Small intestine (tissue), 7 donors: ENCODE measurements at regions not wholly inside any gene's neighbourhood (a gene's known extent, or its start where the extent isn't known, plus 50 kb on each side); places are given as distances from the start of the nearest gene placed in this dataset.

Experiments used
- DNase-seq, 2 donors: peaks; one replicate each; pipeline versions ENCODE4 v3.0.0 to v3.0.0-alpha.2; 2013
- FAIRE-seq: peaks from 2 replicates; lab custom pipeline; 2012; peaks lifted over from hg19 to GRCh38; lab: Jason Lieb, UNC
- H3K27ac ChIP-seq, 3 donors: one replicate each; pipeline ENCODE4 v1.5.1; 2013; ENCODE audit warnings: low read length in 2 of 3, mild to moderate bottlenecking in 2 of 3, control low read depth in 1 of 3, inconsistent platforms in 1 of 3, low read depth in 1 of 3, moderate library complexity in 1 of 3
- H3K27me3 ChIP-seq, 3 donors: one replicate each; pipeline ENCODE4 v1.6.1; 2013; ENCODE audit warnings: low read length in 3 of 3, inconsistent platforms in 1 of 3; ENCODE audit not compliant: control insufficient read depth in 3 of 3, insufficient read depth in 3 of 3
- H3K36me3 ChIP-seq, 3 donors: one replicate each; pipeline ENCODE4 v1.6.1; 2013; ENCODE audit warnings: low read length in 3 of 3, inconsistent platforms in 1 of 3, low read depth in 1 of 3, mild to moderate bottlenecking in 1 of 3, moderate library complexity in 1 of 3; ENCODE audit not compliant: control insufficient read depth in 3 of 3, insufficient read depth in 2 of 3
- H3K4me1 ChIP-seq, 3 donors: one replicate each; pipeline ENCODE4 v1.6.1; 2013; ENCODE audit warnings: low read length in 2 of 3, inconsistent platforms in 1 of 3, low read depth in 1 of 3, mild to moderate bottlenecking in 1 of 3, moderate library complexity in 1 of 3; ENCODE audit not compliant: control insufficient read depth in 3 of 3, insufficient read depth in 2 of 3
- H3K4me3 ChIP-seq, 3 donors: one replicate each; pipeline ENCODE4 v1.5.1; 2013; ENCODE audit warnings: low read length in 3 of 3, control low read depth in 1 of 3, inconsistent platforms in 1 of 3, low read depth in 1 of 3, mild to moderate bottlenecking in 1 of 3, moderate library complexity in 1 of 3
- H3K9me3 ChIP-seq, 2 donors: one replicate each; pipeline ENCODE4 v1.6.1; 2013; ENCODE audit warnings: low read depth in 1 of 2, low read length in 1 of 2; ENCODE audit not compliant: control insufficient read depth in 2 of 2, insufficient read depth in 1 of 2
- WGBS, 3 donors: extraction: QIAGEN DNeasy Blood & Tissue Kit; methylation state at CpG; one replicate each; pipeline ENCODE4 v1.1.7; 2013; 5-methylcytosine and 5-hydroxymethylcytosine counted together
- donor health status: healthy with polysubstance abuse.
- donor health status: control.
- donor health status: control.
- donor health status: Bipolar disorder and iron deficiency.
- donor health status: healthy.

- Histone ChIP-seq H3K27ac (no peak overlapping the region), H3K36me3 (no peaks in the 10 kb centered on the region), H3K4me3 (no peak overlapping the region), H3K9me3 (no peaks in the 10 kb centered on the region), H3K27me3 (no peaks in the 10 kb centered on the region), H3K4me1 (no peaks in the 10 kb centered on the region)
- FAIRE-seq (no peak), DNase-seq (no peak)
- 83 to 90% (median 84%) methylated on average over 5 of the region's 5 CpGs for WGBS, 3 donors
Measured at GRCh38 chr6:78076371-78076770, 423.5 kb downstream of the MEI4 start.

- no peaks in the 10 kb centered on the region for H3K27me3 ChIP-seq
- H3K4me3 ChIP-seq, result no peak overlapping the region
- H3K4me1 ChIP-seq, result no peaks in the 10 kb centered on the region
- no peak for DNase-seq
- FAIRE-seq, result no peak
- H3K27ac ChIP-seq, result no peak overlapping the region
- H3K36me3 ChIP-seq, result no peaks in the 10 kb centered on the region
- WGBS, 3 donors, result 62 to 79% (median 69%) methylated on average over 2 of the region's 2 CpGs
- H3K9me3 ChIP-seq, result no peaks in the 10 kb centered on the region
Measured at GRCh38 chr6:78089531-78089930, 436.7 kb downstream of the MEI4 start.

- no peaks in the 10 kb centered on the region for H3K9me3 ChIP-seq
- no peaks in the 10 kb centered on the region for H3K27me3 ChIP-seq
- H3K27ac ChIP-seq, result no peak overlapping the region
- no peaks in the 10 kb centered on the region for H3K4me1 ChIP-seq
- H3K36me3 ChIP-seq, result no peaks in the 10 kb centered on the region
- no peak for FAIRE-seq
- H3K4me3 ChIP-seq, result no peak overlapping the region
- WGBS, 3 donors, result 39 to 54% (median 41%) methylated on average over 1 of the region's 1 CpG
- no peak for DNase-seq
Measured at GRCh38 chr6:78093906-78094305, 441.1 kb downstream of the MEI4 start.

- H3K4me3 ChIP-seq, result no peak overlapping the region
- WGBS, 3 donors, result 76 to 86% (median 84%) methylated on average over 1 of the region's 1 CpG
- no peaks in the 10 kb centered on the region for H3K9me3 ChIP-seq
- no peaks in the 10 kb centered on the region for H3K27me3 ChIP-seq
- H3K4me1 ChIP-seq, result no peaks in the 10 kb centered on the region
- DNase-seq, result no peak
- H3K27ac ChIP-seq, result no peak overlapping the region
- no peaks in the 10 kb centered on the region for H3K36me3 ChIP-seq
- FAIRE-seq, result no peak
Measured at GRCh38 chr6:78101387-78101786, 448.5 kb downstream of the MEI4 start.

DNA sequence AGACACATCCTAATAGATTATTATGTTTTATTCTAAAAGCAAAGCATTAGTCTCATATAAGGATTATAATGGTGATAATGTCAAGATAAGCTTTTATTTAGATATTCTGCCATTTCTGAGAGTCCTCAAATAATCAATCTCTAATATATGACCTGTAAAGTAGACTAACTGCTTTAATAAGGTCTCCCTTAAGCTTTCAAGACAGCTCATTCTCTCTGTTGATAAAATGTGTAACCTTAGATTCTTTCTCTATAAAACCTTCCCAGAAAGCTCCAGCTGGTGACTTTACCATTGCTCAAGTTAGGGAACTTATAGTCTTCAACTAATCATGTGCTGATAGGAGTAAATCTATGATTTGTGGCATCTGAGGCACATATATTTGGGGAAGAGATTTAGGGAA, 457.8 kb downstream of the MEI4 start:
- FAIRE-seq, result no peak
- no peaks in the 10 kb centered on the region for H3K9me3 ChIP-seq
- no peak overlapping the region for H3K4me3 ChIP-seq
- H3K27me3 ChIP-seq, result no peaks in the 10 kb centered on the region
- no peak for DNase-seq
- H3K4me1 ChIP-seq, result no peaks in the 10 kb centered on the region
- no peaks in the 10 kb centered on the region for H3K36me3 ChIP-seq
- no peak overlapping the region for H3K27ac ChIP-seq

DNA sequence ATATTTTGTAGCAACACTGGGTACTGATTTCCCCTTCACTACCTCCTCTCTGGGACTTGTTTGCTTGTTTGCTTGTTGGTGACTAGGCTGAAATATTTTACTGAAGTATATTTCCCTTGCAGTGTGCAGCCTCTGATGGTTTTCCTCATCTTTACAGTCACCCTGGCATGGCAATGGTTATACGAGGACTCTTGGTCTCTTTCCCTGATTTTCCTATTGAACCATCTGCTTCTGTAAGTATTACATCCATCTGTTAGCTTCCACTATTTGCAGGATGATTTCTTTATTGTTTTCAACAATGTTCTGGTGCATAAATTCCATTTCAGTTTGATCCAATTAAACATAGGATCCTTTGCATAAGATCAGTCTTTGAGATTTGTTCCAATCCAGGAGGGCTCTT, 465.1 kb downstream of the MEI4 start:
- no peaks in the 10 kb centered on the region for H3K27me3 ChIP-seq
- H3K27ac ChIP-seq, result no peak overlapping the region
- FAIRE-seq (no peak), DNase-seq (no peak)
- H3K9me3 ChIP-seq, result no peaks in the 10 kb centered on the region
- H3K36me3 ChIP-seq, result no peaks in the 10 kb centered on the region
- no peak overlapping the region for H3K4me3 ChIP-seq
- whole genome bisulfite sequencing, 3 donors, result 67 to 71% (median 69%) methylated on average over 1 of the region's 1 CpG
- no peaks in the 10 kb centered on the region for H3K4me1 ChIP-seq

DNA sequence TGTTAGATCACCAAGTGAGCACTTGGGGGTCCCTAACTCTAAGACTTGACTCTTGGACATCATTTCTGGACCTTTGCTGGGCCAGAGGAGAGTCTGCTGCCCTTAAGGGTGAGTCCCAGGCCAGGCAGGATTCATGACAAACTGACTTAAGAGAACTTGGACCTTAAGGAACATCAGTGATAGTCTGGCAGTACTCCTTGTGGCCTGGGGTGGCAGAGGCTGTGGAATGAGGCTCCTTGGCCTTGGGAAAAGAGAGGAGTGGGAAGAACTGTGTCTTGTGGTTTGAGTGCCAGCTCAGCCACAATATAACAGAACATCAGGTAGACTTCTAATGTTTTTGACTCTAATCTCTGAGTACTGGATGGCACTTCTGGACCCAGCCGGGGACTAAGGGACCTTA, 478.7 kb downstream of the MEI4 start:
- Histone ChIP-seq H3K36me3 (no peaks in the 10 kb centered on the region), H3K27ac (no peak overlapping the region), H3K4me1 (no peaks in the 10 kb centered on the region), H3K9me3 (peaks cover 0 to 23% of the 10 kb centered on the region in 2 donors), H3K27me3 (no peaks in the 10 kb centered on the region), H3K4me3 (no peak overlapping the region)
- WGBS, 3 donors, result 82 to 85% (median 82%) methylated on average over 1 of the region's 1 CpG
- DNase-seq (no peak), FAIRE-seq (no peak)

DNA sequence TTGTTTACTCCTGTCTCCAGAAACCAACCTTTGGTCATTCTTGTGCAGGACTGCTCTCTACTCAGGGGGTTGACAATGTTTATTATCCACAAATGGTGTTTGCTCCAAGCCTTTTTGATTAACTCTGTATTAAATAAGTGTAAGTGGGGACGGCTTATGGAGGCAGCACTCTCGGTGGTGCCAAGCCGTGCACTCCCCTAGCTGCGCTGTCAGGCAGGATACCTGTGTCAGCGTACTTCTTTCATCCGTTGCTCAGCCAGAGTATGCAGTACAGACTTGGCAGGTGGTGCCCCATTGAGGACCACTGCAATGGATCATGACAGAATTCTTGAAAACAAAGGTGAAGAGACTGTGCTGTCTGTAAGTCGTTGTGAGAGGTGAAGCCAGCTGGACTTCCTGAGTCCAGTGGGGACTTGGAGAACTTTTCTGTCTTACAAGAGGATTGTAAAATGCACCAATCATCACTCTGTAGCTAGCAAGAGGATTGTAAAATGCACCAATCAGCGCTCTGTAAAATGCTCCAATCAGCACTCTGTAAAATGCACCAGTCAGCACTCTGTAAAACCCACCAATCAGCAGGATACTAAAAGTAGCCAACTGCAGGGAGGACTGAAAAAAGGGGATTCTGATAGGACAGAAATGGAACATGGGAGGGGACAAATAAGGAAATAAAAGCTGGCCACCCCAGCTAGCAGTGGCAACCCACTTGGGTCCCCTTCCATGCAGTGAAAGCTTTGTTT, 480.0 kb downstream of the MEI4 start:
- Histone ChIP-seq H3K27ac (no peak overlapping the region), H3K27me3 (no peaks in the 10 kb centered on the region), H3K9me3 (peaks cover 0 to 28% of the 10 kb centered on the region in 2 donors), H3K36me3 (no peaks in the 10 kb centered on the region), H3K4me1 (no peaks in the 10 kb centered on the region), H3K4me3 (no peak overlapping the region)
- DNase-seq, result peak; percentile 14 to 42
- WGBS, 3 donors, result 30 to 58% (median 42%) methylated on average over 8 of the region's 8 CpGs
- no peak for FAIRE-seq

GRCh38 chr6:78150425-78150824, 497.6 kb downstream of the MEI4 start:
- DNase-seq, result no peak
- Histone ChIP-seq H3K36me3 (no peaks in the 10 kb centered on the region), H3K9me3 (no peaks in the 10 kb centered on the region), H3K4me3 (no peak overlapping the region), H3K27ac (no peak overlapping the region), H3K27me3 (no peaks in the 10 kb centered on the region), H3K4me1 (no peaks in the 10 kb centered on the region)
- no peak for FAIRE-seq
- WGBS, 3 donors, result 70 to 75% (median 72%) methylated on average over 3 of the region's 3 CpGs
